ENCODE measurements at regions not wholly inside any gene's neighbourhood (a gene's known extent, or its start where the extent isn't known, plus 50 kb on each side); places are given as distances from the start of the nearest gene placed in this dataset.

DNA sequence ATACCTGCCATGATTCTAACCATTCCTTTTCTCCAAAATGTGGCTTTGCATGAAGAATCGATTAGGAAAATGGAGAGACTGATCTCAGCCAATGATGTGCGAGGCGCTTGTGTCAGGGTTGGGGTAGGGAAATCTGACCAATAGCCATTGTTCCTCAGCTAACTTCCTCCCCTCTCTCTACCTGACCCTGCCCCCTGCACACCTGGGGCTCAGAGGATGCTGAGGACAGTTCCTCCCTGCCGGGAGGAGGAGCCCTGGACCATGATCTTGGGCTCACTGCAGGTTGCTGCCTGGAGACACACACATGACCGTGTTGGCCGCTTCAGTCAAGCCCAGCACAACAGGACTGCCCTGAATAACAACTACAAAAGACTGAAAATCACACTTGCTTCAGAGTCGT is 119.8 kb upstream of the SFSWAP start:
- TF ChIP-seq, protein P1, sequence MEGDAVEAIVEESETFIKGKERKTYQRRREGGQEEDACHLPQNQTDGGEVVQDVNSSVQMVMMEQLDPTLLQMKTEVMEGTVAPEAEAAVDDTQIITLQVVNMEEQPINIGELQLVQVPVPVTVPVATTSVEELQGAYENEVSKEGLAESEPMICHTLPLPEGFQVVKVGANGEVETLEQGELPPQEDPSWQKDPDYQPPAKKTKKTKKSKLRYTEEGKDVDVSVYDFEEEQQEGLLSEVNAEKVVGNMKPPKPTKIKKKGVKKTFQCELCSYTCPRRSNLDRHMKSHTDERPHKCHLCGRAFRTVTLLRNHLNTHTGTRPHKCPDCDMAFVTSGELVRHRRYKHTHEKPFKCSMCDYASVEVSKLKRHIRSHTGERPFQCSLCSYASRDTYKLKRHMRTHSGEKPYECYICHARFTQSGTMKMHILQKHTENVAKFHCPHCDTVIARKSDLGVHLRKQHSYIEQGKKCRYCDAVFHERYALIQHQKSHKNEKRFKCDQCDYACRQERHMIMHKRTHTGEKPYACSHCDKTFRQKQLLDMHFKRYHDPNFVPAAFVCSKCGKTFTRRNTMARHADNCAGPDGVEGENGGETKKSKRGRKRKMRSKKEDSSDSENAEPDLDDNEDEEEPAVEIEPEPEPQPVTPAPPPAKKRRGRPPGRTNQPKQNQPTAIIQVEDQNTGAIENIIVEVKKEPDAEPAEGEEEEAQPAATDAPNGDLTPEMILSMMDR (IDR thresholded peaks at IDR 0.05) = no peak
- TF ChIP-seq POLR2A (IDR thresholded peaks at IDR 0.05) = no peak
